OCI-LY7 (cell line): ENCODE measurements at regions not wholly inside any gene's neighbourhood (a gene's known extent, or its start where the extent isn't known, plus 50 kb on each side); places are given as distances from the start of the nearest gene placed in this dataset.

Source experiments
- CTCF ChIP-seq: fragments of 200-600 bp; sonication (generic); conservative IDR thresholded peaks from 2 replicates; pipeline ENCODE4 v1.5.1; 2014; ENCODE audit warnings: mild to moderate bottlenecking, antibody characterized with exemption, low read length, moderate library complexity, mixed read lengths
- EZH2phosphoT487 ChIP-seq: fragments of 200-600 bp; sonication (generic); IDR thresholded peaks from 2 replicates; pipeline ENCODE4 v1.6.1; 2018; ENCODE audit warnings: low read depth, borderline replicate concordance, mild to moderate bottlenecking, mixed run types, antibody characterized with exemption, low read length, moderate library complexity, mixed read lengths

- TF ChIP-seq CTCF (no peak), EZH2phosphoT487 (no peak)
Observed at GRCh38 chr7:85693326-85693725, 506.5 kb upstream of the SEMA3D start.
